H1 (cell line): ENCODE measurements at regions not wholly inside any gene's neighbourhood (a gene's known extent, or its start where the extent isn't known, plus 50 kb on each side); places are given as distances from the start of the nearest gene placed in this dataset.

Experiments used
- EP300 ChIP-seq, 2 experiments: IDR thresholded peaks; 1 replicate in 1 of 2; 2 replicates in 1 of 2; pipeline ENCODE4 v1.6.1; 2011 to 2012; ENCODE audit warnings: low read depth in 2 of 2, low read length in 2 of 2, mild to moderate bottlenecking in 2 of 2, borderline replicate concordance in 1 of 2, inconsistent platforms in 1 of 2, moderate library complexity in 1 of 2
- EZH2 ChIP-seq: fragments of 200-600 bp; sonication (generic); IDR thresholded peaks from 2 replicates; pipeline ENCODE4 v1.7.1; 2012; ENCODE audit warnings: low read depth, mild to moderate bottlenecking, moderate library complexity, low read length, inconsistent platforms; ENCODE audit not compliant: severe bottlenecking
- POLR2A ChIP-seq, 2 experiments: IDR thresholded peaks; 1 replicate in 1 of 2; 2 replicates in 1 of 2; pipeline ENCODE4 v1.6.1; 2011; ENCODE audit warnings: low read depth in 2 of 2, low read length in 2 of 2, mild to moderate bottlenecking in 2 of 2; ENCODE audit errors: control extremely low read depth in 1 of 2
- POLR2AphosphoS5 ChIP-seq: IDR thresholded peaks from 2 replicates; pipeline ENCODE4 v1.6.1; 2011; ENCODE audit warnings: low read depth, low read length
- SUZ12 ChIP-seq: fragments of 200-600 bp; sonication (generic); IDR thresholded peaks from 2 replicates; pipeline ENCODE4 v1.6.1; 2012; ENCODE audit warnings: mild to moderate bottlenecking, inconsistent platforms, low read length, moderate library complexity, mixed read lengths
- TF ChIP-seq, protein P1 (sequence below): IDR thresholded peaks from 2 replicates; pipeline ENCODE4 v1.6.1; 2012; ENCODE audit warnings: inconsistent platforms

- TF ChIP-seq EP300 (IDR thresholded peaks at IDR 0.05; ENCODE audit: borderline replicate concordance in 1 of 2, low read depth in 2 of 2, low read length in 2 of 2) (no peak), POLR2AphosphoS5 (no peak), POLR2A (IDR thresholded peaks at IDR 0.05; ENCODE audit: control extremely low read depth in 1 of 2, low read depth in 2 of 2, low read length in 2 of 2) (no peak), EZH2 (no peak), SUZ12 (no peak)
- TF ChIP-seq, protein P1, sequence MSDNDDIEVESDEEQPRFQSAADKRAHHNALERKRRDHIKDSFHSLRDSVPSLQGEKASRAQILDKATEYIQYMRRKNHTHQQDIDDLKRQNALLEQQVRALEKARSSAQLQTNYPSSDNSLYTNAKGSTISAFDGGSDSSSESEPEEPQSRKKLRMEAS = no peak
These were observed 200.2 kb downstream of the CBLN4 start for GRCh38 chr20:55805138-55805537.
